ENCODE measurements at regions not wholly inside any gene's neighbourhood (a gene's known extent, or its start where the extent isn't known, plus 50 kb on each side); places are given as distances from the start of the nearest gene placed in this dataset.

GRCh38 chr1:30329263-30329753, 394.1 kb downstream of the MATN1 start:
- no peak for TF ChIP-seq ZNF565 (CRISPR knock-in tag; conservative IDR thresholded peaks at IDR 0.05; ENCODE audit: low read depth)
- TF ChIP-seq, protein P1, sequence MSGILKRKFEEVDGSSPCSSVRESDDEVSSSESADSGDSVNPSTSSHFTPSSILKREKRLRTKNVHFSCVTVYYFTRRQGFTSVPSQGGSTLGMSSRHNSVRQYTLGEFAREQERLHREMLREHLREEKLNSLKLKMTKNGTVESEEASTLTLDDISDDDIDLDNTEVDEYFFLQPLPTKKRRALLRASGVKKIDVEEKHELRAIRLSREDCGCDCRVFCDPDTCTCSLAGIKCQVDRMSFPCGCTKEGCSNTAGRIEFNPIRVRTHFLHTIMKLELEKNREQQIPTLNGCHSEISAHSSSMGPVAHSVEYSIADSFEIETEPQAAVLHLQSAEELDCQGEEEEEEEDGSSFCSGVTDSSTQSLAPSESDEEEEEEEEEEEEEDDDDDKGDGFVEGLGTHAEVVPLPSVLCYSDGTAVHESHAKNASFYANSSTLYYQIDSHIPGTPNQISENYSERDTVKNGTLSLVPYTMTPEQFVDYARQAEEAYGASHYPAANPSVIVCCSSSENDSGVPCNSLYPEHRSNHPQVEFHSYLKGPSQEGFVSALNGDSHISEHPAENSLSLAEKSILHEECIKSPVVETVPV (CRISPR knock-in tag; IDR thresholded peaks at IDR 0.05): no peak
- no peak for TF ChIP-seq TCF4 (CRISPR knock-in tag; IDR thresholded peaks at IDR 0.05; ENCODE audit: borderline replicate concordance)
- TF ChIP-seq TOX (CRISPR knock-in tag; IDR thresholded peaks at IDR 0.05; ENCODE audit: borderline replicate concordance): no peak
- no peak for TF ChIP-seq RARB (CRISPR knock-in tag; IDR thresholded peaks at IDR 0.05)
- TF ChIP-seq ZNF70 (CRISPR knock-in tag; IDR thresholded peaks at IDR 0.05): no peak
- no peak for TF ChIP-seq BACH2 (CRISPR knock-in tag; IDR thresholded peaks at IDR 0.05; ENCODE audit: borderline replicate concordance)
- ATAC-seq: no peak

DNA sequence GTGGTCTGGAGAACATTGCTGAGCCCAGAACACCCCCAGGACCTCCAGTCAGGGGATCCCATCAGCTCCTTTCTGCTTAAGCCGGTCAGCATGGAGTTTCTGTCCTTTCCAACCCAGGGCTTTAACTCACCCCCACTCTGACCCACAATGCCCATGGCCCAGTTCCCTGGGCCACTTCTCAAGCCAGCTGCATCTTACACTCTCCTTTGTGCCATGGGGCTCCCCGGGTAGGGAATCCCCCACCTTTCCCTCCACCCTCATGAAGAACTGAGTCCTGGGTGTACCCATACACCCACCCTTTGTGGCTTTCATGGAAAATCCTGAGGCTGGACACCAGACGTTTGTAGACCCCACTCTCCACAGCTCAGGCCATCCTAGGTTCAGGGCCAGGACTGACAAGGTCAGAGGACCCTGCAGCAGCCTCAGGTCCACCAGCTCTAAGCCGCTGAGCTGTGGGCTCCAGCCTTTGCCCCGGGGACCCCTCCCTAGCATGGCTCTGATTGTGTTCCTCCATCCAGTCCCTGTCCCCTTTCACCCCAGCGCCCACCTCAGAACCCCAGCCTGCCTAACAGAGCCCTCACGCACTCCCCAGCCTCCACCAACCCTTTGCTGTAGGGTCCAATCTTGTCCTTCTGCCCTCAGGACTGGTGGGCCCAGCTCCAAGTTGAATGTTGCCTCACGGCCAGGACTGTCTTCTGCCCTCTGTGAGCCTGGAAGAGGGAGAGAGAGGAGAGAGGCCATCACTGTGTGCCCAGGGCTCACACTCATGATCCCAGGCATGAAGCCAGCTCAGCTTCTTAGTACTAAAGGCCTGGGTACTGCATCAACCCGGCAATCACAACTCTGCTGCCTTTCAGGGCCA, 394.8 kb downstream of the MATN1 start:
- TF ChIP-seq ZNF565 (CRISPR knock-in tag; conservative IDR thresholded peaks at IDR 0.05; ENCODE audit: low read depth) (no peak), ZNF8 (CRISPR knock-in tag; IDR thresholded peaks at IDR 0.05) (no peak), PATZ1 (CRISPR knock-in tag; IDR thresholded peaks at IDR 0.05; ENCODE audit: borderline replicate concordance) (no peak), ZFP3 (CRISPR knock-in tag; IDR thresholded peaks at IDR 0.05) (no peak), TSHZ2 (CRISPR knock-in tag; IDR thresholded peaks at IDR 0.05) (no peak), BACH2 (CRISPR knock-in tag; IDR thresholded peaks at IDR 0.05; ENCODE audit: borderline replicate concordance) (no peak), CSDC2 (CRISPR knock-in tag; IDR thresholded peaks at IDR 0.05) (no peak), ZC3H10 (CRISPR knock-in tag; IDR thresholded peaks at IDR 0.05) (no peak), TOX (CRISPR knock-in tag; IDR thresholded peaks at IDR 0.05; ENCODE audit: borderline replicate concordance) (no peak), ZNF70 (CRISPR knock-in tag; IDR thresholded peaks at IDR 0.05) (no peak), ARNTL (CRISPR knock-in tag; IDR thresholded peaks at IDR 0.05; ENCODE audit: borderline replicate concordance, low read depth) (no peak), ISL1 (CRISPR knock-in tag; IDR thresholded peaks at IDR 0.05) (no peak), ZFP30 (CRISPR knock-in tag; IDR thresholded peaks at IDR 0.05) (no peak), OSR1 (CRISPR knock-in tag; IDR thresholded peaks at IDR 0.05) (no peak), ESRRG (CRISPR knock-in tag; IDR thresholded peaks at IDR 0.05) (no peak), GLIS3 (CRISPR knock-in tag; IDR thresholded peaks at IDR 0.05) (no peak), PPARA (CRISPR knock-in tag; IDR thresholded peaks at IDR 0.05; ENCODE audit: borderline replicate concordance) (no peak)
- TF ChIP-seq, protein P2, sequence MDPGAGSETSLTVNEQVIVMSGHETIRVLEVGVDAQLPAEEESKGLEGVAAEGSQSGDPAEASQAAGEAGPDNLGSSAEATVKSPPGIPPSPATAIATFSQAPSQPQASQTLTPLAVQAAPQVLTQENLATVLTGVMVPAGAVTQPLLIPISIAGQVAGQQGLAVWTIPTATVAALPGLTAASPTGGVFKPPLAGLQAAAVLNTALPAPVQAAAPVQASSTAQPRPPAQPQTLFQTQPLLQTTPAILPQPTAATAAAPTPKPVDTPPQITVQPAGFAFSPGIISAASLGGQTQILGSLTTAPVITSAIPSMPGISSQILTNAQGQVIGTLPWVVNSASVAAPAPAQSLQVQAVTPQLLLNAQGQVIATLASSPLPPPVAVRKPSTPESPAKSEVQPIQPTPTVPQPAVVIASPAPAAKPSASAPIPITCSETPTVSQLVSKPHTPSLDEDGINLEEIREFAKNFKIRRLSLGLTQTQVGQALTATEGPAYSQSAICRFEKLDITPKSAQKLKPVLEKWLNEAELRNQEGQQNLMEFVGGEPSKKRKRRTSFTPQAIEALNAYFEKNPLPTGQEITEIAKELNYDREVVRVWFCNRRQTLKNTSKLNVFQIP (CRISPR knock-in tag; IDR thresholded peaks at IDR 0.05; ENCODE audit: borderline replicate concordance, low read depth): no peak
- TF ChIP-seq, protein P1 (CRISPR knock-in tag; IDR thresholded peaks at IDR 0.05): no peak
- no peak for ATAC-seq
